ENCODE measurements at regions not wholly inside any gene's neighbourhood (a gene's known extent, or its start where the extent isn't known, plus 50 kb on each side); places are given as distances from the start of the nearest gene placed in this dataset.

- TF ChIP-seq KHSRP (IDR thresholded peaks at IDR 0.05) = no peak
- TF ChIP-seq MLLT1 (IDR thresholded peaks at IDR 0.05) = no peak
- TF ChIP-seq CREB5 (CRISPR knock-in tag; IDR thresholded peaks at IDR 0.05) = no peak
- no peak for TF ChIP-seq ZNF583 (CRISPR knock-in tag; IDR thresholded peaks at IDR 0.05)
- TF ChIP-seq LEF1 (IDR thresholded peaks at IDR 0.05) = no peak
- TF ChIP-seq ZC3H8 (IDR thresholded peaks at IDR 0.05) = no peak
- TF ChIP-seq TCF7L2 (IDR thresholded peaks at IDR 0.05; ENCODE audit: low read depth, low read length) = no peak
- no peak for TF ChIP-seq CCNT2 (IDR thresholded peaks at IDR 0.05; ENCODE audit: borderline replicate concordance, extremely low read depth, insufficient read length, low read depth, low read length)
- no peak for TF ChIP-seq SMAD2 (IDR thresholded peaks at IDR 0.05; ENCODE audit: low read depth, low read length)
- no peak for TF ChIP-seq SNIP1 (IDR thresholded peaks at IDR 0.05; ENCODE audit: low read depth)
- no peak for TF ChIP-seq PATZ1 (CRISPR knock-in tag; IDR thresholded peaks at IDR 0.05; ENCODE audit: borderline replicate concordance)
- TF ChIP-seq PHB (CRISPR knock-in tag; IDR thresholded peaks at IDR 0.05) = no peak
- no peak for TF ChIP-seq TEAD4 (IDR thresholded peaks at IDR 0.05; ENCODE audit: low read length)
- no peak for TF ChIP-seq TEAD4 (CRISPR knock-in tag; IDR thresholded peaks at IDR 0.05; ENCODE audit: borderline replicate concordance)
- TF ChIP-seq THRAP3 (IDR thresholded peaks at IDR 0.05; ENCODE audit: borderline replicate concordance) = no peak
- TF ChIP-seq NR2F6 (CRISPR knock-in tag; IDR thresholded peaks at IDR 0.05) = no peak
- no peak for TF ChIP-seq DACH1 (IDR thresholded peaks at IDR 0.05; ENCODE audit: partially characterized antibody)
- no peak for TF ChIP-seq ID3 (CRISPR knock-in tag; IDR thresholded peaks at IDR 0.05)
- TF ChIP-seq ID3 (tag; IDR thresholded peaks at IDR 0.05) = no peak
- TF ChIP-seq MAFG (tag; conservative IDR thresholded peaks at IDR 0.05) = no peak
- in situ Hi-C loops (cut with MboI) = no loop called here
- FAIRE-seq (no peak), DNase-seq (ENCODE audit: extremely low read depth in 1 of 4, low spot score in 3 of 4) (no peak), ATAC-seq (no peak)
- ChIA-PET POLR2A (no interaction called here), CTCF (ENCODE audit: low intra/inter-chr PET ratio) (no interaction called here)
- Histone ChIP-seq H3K9ac (ENCODE audit: insufficient read depth in 1 of 2, low read depth in 2 of 2, low read length in 2 of 2) (no peak overlapping the region), H2AFZ (ENCODE audit: low read depth, low read length) (no peak overlapping the region), H3K4me3 (no peak overlapping the region), H3K27me3 (ENCODE audit: control insufficient read depth in 2 of 2, insufficient read depth in 2 of 2, low read length in 2 of 2) (peaks cover 4 to 38% of the 10 kb centered on the region in 2 experiments; a peak in 3 of 5 replicates), H4K20me1 (replicated peaks; ENCODE audit: control insufficient read depth, insufficient read depth, low read length) (no peaks in the 10 kb centered on the region), H3K36me3 (ENCODE audit: control insufficient read depth, insufficient read depth, low read length) (no peaks in the 10 kb centered on the region), H3K27ac (ENCODE audit: extremely low read depth, low read depth, low read length) (no peak overlapping the region), H3K9me3 (replicated peaks; ENCODE audit: control insufficient read depth, insufficient read depth, low read depth, low read length) (no peaks in the 10 kb centered on the region), H3K4me1 (replicated peaks in 1 of 2; ENCODE audit: control insufficient read depth in 2 of 2, insufficient read depth in 2 of 2, low read length in 2 of 2) (no peaks in the 10 kb centered on the region), H3K79me2 (ENCODE audit: control insufficient read depth, insufficient read depth, low read length) (no peaks in the 10 kb centered on the region), H3K9me1 (ENCODE audit: control insufficient read depth, insufficient read depth, low read length) (no peaks in the 10 kb centered on the region), H3K4me2 (ENCODE audit: insufficient read depth, low read length) (no peak overlapping the region)
- BruUV-seq (replicated peaks) = no TSS peak
- intact Hi-C loops (cut with micrococcal nuclease) = no loop called here
- 0% methylated on average over 13 of the region's 13 CpGs for WGBS (ENCODE audit: insufficient coverage, low coverage, missing lambda C conversion rate)
These were observed 100.2 kb downstream of the TEX26 start for GRCh38 chr13:31032528-31033113.

Measured in K562 (cell line).